ENCODE measurements at regions not wholly inside any gene's neighbourhood (a gene's known extent, or its start where the extent isn't known, plus 50 kb on each side); places are given as distances from the start of the nearest gene placed in this dataset.

- TF ChIP-seq POLR2AphosphoS5 (IDR thresholded peaks at IDR 0.05) (no peak), CTCF (IDR thresholded peaks at IDR 0.05) (no peak), POLR2A (IDR thresholded peaks at IDR 0.05) (no peak)
Observed at GRCh38 chr13:32951580-32951979, 64.6 kb upstream of the KL start.
